Dermis blood vessel endothelial cell (primary cell): ENCODE measurements at regions not wholly inside any gene's neighbourhood (a gene's known extent, or its start where the extent isn't known, plus 50 kb on each side); places are given as distances from the start of the nearest gene placed in this dataset.
"Not testable (repeated sequence)": the region's sequence is repeated elsewhere in the genome, so short reads cannot be mapped to it uniquely, and the experiment has no call there.

Experiments used
- DNase-seq: peaks from one replicate; pipeline ENCODE4 v3.0.0; 2010

DNA sequence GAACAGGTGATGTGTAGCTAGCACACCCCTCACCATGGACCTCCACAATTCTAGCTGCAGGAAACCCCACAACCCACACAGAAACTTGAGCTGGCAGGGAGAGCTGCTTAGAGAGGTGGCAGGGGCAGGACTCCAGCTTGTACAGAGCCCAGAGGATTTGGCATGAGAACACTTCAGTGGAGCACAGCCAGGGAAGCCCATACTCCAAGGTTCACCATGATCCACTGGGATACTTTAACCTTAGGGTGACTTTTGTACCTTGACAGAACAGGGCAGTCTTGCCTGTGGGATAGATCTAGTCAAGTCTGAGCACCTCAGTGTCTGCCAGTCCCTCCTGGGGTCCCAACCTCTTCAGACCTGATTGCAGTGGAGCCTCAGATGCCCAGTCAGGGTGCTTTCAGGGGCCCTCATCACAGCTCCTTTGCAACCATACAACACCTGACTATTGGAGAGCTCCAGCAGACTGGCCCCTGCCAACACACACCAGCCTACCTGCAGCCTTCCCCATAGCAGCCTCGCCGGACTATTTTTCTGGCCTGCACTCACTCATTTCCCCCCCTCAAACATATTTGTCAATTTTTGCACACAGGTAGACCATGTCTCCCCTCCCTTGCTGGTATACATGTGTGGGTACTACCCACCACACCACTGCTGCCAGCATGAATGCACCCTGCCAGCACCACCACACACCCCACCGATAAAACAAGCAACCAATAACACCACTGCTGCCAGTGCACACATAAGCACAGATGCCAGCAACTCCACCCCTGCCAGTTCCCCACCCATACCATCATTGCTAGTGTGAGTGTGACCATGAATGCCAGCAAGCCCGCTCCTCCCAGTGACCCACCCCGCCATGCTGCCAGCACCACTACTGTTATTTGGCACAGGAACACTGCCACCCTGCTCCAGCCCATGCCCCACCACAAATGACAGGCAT, 56.0 kb upstream of the CDX4 start:
- no peak for DNase-seq

DNA sequence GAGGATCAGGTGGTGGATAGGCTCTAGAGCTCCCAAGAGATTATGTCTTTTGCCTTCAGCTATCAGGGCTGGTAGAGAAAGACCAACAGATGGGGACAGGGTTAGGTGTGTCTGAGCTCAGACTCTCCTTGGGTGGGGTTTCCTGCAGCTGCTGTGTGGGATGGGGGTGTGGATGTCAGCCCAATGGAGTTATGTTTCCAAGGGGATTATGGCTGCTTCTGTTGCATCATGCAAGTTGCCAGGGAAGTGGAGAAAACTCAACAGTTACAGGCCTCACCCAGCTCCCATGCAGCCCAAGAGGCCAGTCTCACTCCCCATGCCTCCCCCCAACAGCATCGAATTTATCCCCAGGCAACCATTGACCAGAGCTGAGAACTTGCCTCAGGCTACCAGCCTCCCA, 80.2 kb upstream of the CDX4 start:
- no peak for DNase-seq

DNA sequence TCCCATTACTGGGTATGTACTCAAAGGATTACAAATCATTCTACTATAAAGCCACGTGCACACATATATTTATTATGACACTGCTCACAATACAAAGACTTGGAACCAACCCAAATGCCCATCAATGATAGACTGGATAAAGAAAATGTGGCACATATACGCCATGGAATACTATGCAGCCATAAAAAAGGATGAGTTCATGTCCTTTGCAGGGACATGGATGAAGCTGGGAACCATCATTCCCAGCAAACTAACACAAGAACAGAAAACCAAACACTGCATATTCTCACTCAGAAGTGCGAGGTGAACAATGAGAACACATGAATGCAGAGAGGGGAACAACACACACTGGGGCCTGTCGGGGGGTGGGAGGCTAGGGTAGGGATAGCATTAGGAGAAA, 89.6 kb upstream of the CDX4 start:
- not testable (repeated sequence) for DNase-seq

DNA sequence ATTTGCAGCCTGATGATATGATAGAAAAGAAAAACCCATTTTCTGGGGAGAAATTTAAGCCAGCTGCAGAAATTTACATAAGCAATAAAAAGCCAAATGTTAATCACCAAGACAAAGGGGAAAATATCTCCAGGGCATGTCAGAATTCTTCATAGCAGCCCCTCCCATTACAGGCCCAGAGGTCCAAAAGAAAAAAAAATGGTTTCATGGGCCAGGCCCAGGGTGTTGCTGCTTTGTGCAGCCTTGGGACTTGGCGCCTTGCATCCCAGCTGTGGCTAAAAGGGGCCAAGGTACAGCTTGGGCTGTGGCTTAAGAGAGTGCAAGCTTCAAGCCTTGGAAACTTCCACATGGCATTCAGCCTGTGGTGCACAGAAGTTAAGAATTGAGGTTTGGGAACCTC, 97.9 kb upstream of the CDX4 start:
- DNase-seq = no peak

DNA sequence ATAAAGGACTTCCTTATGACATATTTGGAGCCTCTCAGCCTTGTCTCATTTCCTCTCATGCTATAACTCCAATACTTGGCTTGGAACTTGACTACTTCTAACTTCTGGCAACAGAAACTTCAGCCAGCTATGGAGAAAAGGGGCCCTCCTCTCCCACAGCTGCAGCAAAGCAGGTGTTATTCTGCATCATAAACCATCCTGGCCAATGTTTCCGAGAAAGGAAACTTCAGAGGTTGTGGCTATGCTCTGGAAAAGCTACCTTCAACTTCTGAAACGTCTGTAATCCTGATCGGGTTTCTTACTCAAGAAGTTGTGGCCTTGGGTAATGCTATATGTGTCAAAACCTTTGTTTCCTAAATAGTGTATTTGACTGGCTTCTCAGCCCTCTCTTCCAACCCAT, 109.5 kb upstream of the CDX4 start:
- DNase-seq = no peak

DNA sequence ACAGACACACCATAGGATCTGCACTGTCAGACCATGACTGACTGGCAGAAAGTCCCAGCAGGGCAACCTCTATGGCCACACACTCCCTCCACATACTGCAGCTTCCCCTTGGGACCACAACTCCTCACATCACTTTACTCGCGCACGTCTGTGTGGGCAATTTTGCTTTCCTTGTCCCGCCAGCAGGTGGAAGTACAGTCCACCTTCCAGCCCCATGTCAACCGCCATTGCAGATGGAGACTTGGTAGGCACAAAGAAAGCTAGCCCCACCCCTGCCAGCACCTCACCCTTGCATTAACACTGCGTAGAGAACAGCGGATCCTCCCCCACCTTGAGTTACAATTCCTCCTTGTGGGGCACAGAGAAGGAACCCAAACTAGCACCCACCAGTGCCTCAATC, 74.4 kb upstream of the NAP1L2 start:
- peak; percentile 0 for DNase-seq

DNA sequence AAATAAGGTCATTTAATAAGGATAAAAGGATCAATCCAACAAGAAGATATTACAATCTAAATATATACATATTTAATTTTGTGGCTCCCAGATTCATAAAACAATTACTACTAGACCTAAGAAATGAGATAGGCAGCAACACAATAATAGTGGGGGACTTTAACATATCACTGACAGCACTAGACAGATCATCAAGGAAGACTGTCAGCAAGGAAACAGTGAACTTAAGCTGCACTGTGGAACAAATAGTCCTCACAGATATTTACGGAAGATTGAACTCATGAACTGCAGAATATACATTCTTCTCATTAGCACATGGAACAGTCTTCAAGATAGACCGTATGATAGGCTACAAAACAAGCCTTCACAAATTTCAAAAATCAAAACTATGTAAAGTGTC, 56.1 kb upstream of the NAP1L2 start:
- no peak for DNase-seq

DNA sequence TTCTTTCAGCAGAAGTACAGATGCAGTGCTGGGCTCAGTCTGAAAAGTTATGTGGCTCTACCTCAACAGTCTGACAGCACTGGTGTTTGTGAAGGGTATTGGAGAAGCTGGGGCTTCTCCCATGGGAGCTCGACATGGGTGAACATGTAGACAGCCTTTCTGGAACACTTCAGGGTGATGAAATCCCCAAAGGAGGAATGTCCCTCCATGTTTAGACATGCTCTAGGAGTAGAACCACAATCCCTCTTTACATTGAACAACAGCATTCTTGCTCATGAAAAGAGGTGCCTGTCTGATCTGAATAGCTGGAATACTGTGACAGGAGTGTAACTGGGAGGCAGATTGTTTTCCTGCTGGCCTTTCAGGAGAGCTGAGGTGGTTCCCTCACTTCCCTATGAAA, 53.8 kb upstream of the NAP1L2 start:
- no peak for DNase-seq

DNA sequence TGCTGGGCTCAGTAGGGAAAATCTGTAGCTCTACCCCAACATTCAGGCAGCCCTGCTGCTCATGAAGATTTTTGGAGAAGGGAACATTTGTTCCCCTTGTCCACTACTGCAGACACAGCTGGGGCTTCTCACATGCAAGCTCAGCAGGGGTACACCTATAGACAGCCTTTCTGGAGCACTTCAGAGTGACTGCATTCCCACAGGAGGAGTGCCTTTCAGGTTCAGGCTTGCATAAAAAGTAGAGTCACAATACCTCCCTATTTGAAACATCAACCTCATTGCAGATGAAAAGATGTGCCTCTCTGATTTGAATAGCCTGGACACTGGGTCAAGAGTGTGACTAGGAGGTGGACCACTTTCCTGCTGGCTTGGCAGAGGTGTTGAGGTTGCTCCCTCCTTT, 53.3 kb upstream of the NAP1L2 start:
- no peak for DNase-seq

DNA sequence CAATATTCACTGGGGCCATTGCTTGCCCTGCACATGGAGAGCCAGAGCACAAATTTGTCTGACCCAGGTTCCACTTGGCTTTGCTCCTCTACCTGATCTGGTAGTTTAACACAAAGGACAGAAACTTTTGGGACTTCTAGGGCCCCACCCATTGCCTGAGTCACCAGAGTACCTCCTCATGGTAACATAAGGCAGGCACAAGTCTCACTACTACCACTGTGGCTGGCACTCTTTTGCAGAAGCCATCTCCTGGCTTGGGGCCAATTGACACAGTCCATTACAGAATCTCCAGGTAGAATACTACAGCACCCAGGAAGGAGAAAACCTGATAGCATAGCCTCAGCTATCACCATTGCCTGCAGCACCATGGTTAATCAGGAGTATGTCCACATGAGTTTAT, 52.6 kb upstream of the NAP1L2 start:
- DNase-seq = no peak

DNA sequence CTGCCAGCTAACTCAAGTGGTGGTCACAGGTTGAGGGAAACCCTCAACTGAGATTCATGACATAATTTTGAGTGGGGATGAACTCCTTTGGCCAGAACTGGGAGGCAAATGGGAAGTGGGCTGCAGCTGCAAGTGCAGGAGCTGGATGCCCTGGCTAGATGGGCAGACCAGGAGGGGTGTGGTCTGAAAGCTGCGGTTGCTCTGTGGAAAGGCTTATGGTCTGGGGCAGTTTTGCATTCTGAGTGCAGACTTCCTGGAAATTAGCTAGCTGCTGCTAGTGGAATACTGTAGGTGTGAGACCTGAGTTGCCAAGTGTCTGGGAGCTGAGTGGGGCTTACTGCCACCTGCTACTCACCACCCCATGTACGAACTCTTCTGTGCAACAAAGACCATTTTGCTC, 52.1 kb upstream of the NAP1L2 start:
- DNase-seq = no peak
